HG03439 (cell line): ENCODE measurements at regions not wholly inside any gene's neighbourhood (a gene's known extent, or its start where the extent isn't known, plus 50 kb on each side); places are given as distances from the start of the nearest gene placed in this dataset.
"Not testable (repeated sequence)": the region's sequence is repeated elsewhere in the genome, so short reads cannot be mapped to it uniquely, and the experiment has no call there.

ENCODE experiments used
- ATAC-seq: cut with Tn5 transposase; IDR thresholded peaks from one replicate; pipeline ENCODE4 v1.9.1; 2021; ENCODE audit warnings: mild to moderate bottlenecking, moderate library complexity; ENCODE audit not compliant: unreplicated experiment

DNA sequence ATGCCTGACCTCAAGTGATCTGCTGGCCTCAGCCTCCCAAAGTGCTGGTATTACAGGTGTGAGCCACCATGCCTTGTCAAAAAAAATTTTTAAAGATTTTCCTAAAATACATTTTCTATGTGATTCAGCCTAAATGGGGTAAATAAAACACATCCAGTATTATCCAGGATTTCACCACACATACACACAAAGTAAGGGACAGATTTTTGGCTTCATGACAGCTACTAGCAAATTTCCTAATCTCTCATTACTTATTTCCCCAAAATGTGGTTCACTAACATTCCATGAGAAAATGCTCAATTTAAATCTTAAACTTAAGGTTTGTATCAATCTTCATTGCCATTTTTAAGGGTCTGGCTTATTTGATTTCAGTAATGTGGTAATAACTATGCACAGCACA, 348.5 kb upstream of the INTU start:
- no peak for ATAC-seq

DNA sequence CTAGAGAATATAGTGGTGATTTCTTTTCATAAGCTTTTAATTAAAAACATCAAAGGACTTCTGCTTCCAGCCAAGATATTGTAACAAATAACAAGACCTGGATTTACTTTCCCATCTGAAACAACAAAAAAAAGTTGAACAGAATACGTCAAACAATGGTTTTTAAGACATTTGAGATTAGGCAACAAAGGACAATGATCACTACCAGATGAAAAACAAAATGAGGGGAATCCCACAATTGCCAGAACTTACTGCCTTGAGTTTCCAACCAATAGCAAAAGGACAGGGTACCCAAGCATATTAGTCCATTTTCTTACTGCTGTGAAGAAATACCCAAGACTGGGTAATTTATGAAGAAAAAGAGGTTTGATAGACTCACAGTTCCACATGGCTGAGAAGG, 341.4 kb upstream of the INTU start:
- no peak for ATAC-seq

DNA sequence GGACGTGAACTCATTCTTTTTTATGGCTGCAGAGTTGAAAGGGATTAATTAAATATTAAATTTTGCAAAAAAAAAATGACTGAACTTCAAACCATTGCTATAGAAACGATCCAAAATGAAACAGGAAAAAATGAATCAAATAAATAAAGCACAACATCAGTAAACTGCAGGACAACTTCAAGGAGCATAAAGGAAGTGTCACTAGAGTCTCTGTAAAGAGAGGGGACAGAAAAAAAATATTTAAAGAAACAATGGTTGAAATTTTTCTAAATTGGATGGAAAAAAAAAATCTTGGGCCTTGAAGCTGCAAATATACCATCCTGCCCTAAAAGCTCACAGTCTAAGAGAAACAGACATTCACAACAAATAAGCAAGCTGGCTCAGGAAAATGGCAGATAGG, 339.3 kb upstream of the INTU start:
- ATAC-seq = no peak

DNA sequence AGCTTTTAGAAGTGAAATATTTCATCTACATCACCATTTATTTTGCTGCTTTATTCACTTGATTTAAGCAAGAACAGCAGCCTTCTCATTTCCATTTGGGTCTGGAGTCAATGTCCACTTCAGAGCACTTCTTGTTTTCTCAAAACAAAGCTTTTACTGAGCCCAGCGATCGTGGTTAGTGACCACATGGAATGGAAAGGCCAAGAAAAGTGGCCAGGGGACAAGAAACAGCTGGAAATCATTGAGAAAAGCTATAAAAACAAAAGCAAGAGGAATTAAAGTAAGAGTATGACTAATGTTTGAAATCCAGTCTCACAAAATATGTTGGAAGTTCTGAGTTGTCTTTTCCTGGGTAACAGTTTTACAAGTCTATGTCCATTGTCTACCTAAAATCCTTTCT, 328.4 kb upstream of the INTU start:
- no peak for ATAC-seq

DNA sequence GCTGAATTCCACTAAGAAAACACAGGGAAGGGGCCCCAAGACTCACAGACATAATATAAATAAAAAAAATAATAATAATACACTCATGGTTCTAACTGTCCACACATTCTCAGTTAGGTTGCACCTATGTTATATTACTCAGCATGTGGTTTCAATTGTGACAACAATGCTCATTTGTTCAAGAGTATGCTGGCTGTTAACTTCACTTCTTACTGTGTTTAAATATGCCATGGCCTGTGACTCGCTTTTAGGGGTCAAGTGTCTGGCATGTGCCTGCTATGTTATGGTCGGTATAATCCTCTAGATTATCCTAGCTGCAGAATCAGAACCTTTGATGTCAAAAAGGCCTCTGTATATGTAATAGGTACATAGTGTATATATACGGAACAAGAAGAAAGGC, 324.8 kb upstream of the INTU start:
- ATAC-seq = no peak

DNA sequence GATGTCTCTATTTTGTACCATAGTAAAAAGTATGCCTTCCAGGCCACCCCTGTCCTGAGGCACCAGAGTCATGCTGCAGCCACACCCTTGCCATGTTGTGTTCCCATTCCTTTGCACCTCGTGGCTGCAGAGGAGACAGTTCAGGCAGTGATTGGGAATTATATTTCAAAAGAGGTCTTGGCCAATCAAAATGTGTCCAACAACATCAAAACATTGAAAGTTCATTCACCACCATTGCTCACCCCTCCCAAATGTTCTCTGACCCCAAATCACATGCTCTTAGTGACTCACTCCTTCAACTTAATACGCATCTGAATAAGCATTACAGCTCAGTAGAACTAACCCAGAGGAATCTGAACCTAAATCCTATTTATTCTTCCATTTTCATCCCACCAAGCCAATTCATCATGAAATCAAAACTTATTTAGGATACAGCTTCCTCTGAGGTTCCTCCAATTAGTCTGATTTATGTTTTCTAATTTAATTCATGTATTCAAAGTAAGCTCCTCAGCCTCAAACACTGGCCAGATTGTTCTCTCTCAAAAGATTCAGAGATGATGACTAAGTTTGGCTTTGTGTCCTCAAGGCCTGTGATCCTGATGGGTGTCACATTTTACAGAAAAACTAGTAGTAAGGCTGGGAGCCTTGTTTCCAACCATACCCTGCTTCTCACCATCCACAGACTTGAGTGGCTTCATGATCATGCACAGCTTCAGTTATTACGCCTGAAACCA, 323.2 kb upstream of the INTU start:
- no peak for ATAC-seq

DNA sequence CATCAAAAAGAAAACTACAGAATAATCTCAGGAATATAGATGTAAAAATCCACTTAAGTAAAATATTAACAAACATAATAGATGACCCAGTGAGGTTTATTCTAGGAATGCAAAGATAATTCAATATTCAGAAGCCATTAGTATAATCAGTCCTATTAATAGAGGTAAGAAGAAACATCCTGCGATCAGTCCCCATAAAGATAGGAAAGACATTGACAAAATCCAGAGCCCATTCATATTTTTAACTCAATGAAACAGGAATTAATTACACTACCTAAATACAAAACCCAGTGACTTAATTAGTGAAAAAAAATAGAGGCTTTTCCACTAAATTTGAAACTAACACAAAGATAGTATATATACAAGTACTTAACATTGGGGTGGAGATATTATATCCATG, 321.4 kb upstream of the INTU start:
- no peak for ATAC-seq

DNA sequence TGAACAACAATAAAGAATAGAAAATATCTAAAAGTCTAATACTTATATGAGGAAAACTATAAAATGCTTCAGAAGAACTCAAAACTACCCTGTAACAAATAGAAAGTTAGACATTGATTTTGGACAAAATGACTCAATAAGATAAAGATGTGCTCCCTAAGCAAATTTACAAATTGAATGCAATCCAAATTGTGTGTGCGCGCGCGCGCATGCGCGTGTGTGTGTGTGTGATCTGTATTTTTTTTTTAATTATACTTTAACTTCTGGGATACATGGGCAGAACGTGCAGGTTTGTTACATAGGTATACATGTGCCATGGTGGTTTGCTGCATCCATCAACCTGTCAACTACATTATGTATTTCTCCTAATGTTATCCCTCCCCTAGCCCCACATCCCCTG, 320.8 kb upstream of the INTU start:
- ATAC-seq = no peak

DNA sequence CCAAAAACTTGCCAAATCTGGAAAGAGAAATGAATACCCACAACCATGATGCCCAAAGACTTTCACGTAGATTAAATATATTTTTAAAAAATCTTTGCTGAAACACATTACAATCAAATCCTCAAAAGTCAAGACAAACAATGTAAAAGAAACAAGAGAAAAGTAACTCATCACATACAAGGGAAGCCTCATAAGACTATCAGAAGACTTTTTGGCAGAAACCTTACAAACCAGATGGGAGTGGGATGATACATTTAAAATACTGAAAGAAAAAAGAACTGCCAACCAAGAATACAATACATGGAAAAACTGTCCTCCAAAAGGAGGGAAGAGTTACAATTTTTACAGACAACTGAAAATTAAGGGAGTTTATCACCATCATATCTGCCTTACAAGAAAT, 319.0 kb upstream of the INTU start:
- ATAC-seq = no peak

DNA sequence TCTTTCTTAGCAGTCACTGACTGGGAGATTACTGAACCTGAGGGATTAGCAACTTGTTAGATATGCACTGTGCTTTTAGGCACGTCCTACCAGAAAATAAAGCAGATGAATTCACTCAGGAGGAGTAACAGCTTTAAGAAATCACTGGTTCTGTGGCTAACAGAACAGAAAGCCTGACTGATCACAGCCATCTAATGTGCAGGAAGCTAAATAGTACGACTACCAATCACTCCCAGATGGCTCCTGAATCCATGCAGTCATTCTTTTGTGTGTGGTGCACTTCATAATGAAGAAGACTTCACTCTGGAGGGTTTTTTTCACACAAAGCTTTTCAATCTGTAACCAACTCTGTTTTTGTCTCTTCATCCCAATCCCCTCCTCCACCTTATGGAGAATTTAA, 305.3 kb upstream of the INTU start:
- no peak for ATAC-seq

DNA sequence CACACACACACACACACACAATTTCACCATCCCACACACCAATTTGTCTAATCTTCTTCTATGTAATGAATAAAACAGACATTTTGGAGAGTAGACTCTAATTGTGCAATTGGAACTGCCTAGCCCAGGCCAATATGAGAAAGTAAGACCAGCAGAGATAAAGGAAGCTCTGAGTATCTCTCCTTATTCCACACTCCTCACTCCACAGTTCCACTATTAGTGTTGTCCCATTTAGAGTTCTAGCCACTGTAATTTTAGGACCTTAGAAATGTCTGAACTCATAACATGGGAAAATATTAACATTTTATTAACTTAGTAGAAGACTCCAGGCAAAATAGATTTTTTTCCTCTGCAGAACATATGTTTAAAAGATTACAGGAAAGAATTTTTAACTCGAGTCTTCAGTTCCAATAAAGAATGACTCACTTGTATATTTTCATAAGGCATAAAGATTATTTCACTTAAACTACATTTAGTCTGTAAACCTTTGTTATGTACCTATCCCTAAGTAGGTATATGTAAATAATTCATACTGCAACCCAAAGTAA, 297.6 kb upstream of the INTU start:
- no peak for ATAC-seq

DNA sequence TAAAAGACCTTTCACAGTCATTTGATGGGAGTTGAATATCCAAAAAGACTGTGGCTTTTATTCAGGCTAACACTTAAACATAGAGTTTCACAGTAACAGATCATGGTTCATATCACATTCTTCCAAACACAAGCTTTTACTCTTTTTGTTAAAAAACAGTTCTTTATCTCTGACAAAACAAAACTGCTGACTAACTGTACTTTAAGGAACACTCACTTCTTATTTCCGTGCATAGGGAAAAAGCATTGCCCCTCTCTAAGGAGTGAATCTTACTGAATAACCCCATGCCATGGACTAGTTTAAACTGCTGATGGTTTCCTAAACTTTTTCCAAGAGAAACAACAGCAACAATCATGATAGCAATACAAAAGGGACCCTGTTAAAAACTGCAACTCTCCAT, 297.0 kb upstream of the INTU start:
- ATAC-seq = no peak

DNA sequence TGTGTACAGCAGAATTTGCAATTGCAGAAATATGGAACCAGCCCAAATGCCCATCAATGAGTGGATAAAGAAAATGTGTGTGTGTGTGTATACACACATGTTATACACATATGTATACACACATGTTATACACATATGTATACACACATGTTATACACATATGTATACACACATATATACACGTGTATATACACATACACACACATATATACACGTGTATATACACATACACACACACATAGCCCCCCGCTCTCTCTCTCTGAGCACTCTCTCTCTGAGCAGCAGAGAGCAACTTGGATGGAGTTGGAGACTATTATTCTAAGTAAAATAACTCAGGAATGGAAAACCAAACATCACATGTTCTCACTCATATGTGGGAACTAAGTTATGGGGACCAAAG, 289.6 kb upstream of the INTU start:
- ATAC-seq = not testable (repeated sequence)

DNA sequence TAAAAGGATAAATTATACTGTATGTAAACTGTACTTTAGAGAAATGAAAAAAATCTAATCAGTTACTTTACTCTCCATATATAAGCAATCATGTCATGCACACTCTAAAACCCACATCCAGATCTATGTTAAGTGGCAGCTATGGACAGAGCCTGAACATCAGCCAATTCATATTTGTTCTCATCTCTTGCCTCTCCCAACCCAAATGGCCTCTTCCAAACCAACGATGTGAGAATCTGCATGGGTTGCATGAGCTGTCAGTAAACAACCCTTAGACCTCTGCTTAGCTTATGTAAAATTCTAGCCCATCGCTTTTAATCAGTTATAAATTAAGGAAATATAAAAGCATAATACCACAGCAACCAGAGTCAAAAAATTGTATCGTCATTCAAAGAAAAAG, 288.7 kb upstream of the INTU start:
- ATAC-seq = no peak

DNA sequence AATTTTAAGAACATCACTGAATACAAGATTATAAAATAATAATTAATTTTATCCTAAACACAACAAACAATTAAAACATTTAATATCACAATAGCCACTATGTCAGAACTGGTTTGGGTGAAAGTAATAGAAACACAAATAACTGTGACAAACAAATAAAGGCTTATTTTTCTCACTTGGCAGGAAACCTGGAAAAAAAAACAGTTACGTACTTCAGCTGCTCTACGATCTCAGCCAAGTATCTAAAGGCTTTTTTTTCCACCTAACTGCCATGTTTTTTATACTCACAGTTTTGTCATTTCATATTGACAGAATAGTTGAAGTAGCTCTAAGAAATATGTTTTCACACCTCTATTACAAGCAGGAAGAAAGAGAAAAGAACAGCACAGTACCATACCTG, 284.8 kb upstream of the INTU start:
- no peak for ATAC-seq

DNA sequence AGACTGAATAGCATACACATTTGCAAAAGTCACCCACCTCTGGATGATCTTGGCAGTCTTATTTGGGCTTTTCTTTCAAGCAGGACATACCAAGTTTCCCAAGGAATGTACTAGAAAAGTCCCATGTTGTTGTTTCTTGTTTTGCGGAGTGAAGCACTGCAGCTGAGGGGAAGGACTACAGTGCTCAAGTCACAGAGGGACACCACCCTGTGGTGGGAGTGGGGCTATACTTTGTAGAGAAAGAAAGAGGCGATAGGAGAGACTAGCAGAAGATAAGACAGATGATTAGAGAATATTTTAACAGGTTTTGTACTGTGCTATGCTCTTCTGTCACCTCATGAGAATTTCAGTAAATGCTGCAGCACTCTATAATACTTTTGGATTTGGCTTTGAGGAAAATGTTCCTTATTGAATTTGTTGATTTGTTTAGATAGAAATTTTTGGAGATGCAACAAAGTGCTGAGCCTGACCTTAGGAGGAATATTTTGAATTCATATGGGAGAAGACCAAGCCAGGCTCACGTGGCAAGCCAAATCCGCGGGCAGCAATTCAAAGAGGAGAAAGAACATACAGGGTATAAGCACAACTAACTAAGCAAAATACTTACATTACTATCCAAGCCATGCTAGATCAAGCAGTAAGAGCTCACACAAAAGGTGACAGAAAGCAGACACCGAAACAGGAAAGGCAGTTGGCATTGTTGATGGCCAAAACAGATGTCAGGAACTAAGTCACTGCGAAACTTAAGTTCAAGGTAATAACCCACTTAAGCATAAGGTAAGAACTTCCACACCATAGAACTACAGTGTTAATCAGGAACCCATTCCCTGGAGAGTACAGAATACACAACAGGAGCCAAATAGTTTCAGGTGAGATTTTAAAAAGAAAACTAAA, 280.3 kb upstream of the INTU start:
- no peak for ATAC-seq

DNA sequence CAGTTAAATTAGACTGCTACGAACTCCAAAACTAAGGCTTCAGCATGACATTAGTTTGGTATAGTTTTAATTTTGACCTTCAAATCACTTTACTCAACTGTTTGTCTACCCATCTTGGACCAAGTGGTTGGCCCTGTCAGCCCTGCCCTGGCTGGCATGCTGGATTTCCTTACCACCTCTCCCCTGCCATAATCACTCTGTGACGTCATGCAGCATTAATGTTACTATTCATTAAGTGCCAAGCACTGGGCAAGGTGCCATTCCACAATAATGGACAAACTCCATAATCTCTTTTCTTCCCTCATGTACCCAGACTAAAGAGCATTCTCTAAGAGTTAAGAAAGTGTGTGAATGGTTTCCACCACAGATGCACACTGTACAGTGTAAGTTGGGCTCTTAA, 277.0 kb upstream of the INTU start:
- ATAC-seq = no peak

DNA sequence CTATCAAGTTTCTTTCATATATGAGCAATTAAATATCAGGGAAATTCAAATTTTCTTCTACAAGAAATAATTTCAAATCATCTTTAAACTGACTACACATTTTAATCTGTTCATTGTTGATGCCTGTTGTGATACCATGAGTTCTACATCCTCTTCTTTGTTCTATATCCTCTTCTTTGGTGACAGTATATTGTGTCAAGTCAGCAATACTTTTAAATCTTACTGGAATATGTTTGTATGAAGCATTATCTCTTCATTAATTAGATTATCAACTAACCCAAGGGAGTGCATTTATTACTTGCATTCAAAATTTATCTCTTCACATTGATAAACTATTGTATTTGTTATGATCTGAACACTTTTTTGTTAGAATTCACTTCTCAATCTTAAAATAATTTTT, 275.0 kb upstream of the INTU start:
- no peak for ATAC-seq

DNA sequence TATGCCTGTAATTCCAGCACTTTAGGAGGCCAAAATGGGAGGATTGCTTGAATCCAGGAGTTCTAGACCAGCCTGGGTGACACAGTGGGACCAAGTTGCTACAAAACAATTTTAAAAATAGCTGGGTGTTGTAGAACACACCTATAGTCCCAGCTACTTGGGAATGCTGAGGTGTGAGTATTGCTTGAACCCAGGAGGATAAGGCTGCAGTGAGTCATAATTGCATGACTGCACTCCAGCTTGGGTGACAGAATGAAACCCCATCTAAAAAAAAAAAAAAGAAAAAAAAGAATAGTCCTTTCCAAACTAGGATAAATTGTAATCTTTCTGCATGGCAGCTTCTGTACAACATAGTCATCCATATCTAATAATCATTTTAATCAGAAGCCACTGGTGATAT, 270.1 kb upstream of the INTU start:
- ATAC-seq = no peak

DNA sequence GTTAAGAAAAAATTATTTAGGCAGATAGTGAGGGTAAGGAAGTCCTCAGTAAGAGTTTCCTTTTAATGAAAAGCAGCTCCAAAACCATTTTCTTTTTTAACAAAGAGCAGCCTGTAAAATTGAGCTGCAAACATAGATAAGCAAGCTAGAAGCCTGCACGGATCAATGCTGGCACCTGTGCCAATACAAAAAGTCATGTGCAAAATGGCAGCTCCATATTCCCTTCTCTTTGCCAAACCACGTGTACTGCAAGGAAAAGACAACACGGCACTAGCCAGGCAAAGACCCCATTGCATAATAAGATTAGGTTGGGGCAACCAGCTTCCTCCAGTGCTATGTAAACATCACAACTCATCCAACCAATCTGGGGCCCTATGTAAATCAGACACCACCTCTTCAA, 268.4 kb upstream of the INTU start:
- ATAC-seq = no peak

DNA sequence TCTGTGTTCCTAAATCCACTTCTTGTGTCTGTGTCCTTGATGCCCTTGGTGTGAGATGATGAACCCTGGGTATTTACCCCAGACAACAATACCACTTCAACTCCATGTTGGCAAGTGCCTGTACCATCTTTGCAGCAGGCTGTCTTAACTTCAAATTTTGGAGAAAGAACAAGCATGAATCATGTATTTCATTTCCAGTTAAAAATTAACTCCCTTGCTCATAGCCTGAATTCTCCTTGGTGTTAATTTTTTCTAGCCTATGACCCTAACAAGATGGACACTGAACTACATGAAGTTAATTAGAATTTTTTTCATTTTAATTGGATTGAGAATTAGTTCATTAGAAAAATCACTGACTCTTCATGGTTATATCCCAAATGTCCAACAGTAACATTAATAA, 267.8 kb upstream of the INTU start:
- ATAC-seq = no peak

DNA sequence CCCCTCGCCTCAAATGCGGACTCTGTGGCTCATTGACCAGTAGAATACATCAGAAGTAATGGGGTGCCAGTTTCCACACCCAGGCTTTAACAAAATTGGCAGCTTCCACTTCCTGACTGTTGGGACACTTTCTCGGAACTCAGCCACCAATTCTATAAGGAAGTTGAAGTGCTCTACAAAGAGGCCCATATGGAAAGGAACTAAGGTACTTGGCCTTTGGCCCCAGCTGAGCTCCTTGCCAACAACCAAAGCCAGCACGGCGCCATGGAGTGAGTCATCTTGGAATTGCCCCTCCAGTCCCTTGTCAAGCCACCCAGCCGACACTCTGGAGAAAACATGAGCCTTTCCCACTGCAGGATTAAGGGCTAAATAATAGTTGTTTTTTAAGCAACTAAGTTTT, 262.2 kb upstream of the INTU start:
- no peak for ATAC-seq
